GM19324 (cell line): ENCODE measurements at regions not wholly inside any gene's neighbourhood (a gene's known extent, or its start where the extent isn't known, plus 50 kb on each side); places are given as distances from the start of the nearest gene placed in this dataset.

ENCODE experiments used
- ATAC-seq: cut with Tn5 transposase; IDR thresholded peaks from one replicate; pipeline ENCODE4 v1.9.1; 2021; ENCODE audit warnings: mild to moderate bottlenecking, moderate library complexity; ENCODE audit not compliant: unreplicated experiment, low FRiP score

DNA sequence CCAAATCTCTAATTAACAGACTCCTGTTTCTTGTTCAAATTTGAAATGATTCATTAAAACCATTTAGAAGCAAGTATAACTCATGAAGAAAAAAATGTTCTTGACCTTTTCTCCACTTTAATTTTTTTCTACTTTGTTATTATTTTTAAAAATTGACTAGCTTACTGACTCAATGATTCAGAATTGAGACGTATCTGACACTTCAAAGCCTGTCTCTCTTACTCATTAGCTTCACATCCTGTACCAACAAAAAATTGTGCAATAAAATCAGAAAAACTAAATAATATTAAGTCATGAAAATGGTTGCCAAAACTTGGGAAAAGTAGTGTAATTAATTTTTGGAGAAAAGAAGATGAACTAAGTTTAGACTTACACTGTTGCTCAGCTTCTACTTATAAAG, 331.2 kb downstream of the SLC16A7 start:
- no peak for ATAC-seq

DNA sequence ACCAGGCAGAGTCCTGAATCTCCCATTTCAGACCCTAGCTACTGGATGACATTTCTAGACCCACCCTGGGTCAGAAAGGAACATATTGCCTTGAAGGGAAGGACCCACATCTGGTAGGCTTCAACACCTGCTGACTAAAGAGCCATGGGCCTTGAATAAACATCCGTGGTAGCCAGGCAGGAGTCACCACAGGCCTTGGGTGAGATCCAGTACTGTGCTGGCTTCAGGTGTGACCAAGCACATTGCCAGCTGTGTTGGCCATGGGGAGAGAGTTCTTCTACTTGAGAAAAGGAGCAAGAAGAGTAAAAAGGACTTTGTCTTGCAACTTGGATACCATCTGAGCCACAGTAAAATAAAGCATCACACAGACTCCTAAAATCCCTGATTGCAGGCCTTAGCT, 332.6 kb downstream of the SLC16A7 start:
- ATAC-seq = no peak

DNA sequence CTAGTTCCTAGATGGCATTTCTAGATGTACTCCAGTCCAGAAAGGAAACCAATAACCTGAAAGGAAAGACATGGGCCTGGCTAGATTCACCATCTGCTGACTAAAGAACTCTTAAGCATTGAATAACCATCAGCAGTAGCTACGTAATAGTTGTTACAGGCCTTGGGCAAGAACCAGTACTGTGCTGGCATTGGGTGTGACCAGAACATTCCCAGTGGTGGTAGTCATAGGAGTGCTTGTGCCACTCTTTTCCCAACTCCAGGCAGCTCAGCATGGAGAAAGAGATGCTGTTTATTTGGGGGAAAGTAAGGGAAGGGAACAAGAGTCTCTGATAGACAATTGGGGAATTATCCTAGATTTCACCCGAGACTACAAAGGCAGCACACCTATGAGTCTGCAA, 333.3 kb downstream of the SLC16A7 start:
- no peak for ATAC-seq

DNA sequence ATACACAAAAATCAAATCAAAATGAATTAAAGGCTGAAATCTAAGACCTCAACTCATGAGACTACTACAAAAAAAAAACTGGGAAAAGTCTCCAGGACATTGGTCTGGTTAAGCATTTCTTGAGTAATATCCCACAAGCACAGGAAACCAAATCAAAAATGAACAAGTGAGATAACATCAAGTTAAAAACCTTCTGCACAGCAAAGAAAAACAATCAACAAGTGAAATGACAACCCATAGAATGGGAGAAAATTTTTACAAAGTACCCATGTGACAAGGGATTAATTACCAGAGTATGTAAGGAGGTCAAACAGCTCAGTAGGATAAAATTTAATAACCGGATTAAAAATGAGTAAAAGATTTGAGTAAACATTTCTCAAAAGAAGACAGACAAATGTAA, 338.7 kb downstream of the SLC16A7 start:
- ATAC-seq = no peak

DNA sequence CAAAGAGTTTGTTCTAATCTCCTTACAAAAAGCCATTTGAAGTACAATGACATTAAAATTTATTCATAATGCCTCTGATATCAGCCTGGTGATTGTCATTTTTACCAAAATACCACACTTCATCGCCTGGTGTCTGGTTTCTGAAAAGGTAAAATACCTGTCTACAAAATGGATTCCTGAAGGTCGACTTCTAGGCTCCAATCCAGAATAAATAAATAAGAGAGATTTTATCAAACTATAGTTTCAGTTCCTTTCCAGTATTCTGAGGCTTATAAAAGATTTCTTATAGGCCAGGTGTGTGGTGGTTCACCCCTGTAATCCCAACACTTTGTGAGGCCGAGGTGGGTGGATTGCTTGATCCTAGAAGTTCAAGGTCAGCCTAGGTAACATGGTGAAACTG, 340.7 kb downstream of the SLC16A7 start:
- ATAC-seq = no peak

DNA sequence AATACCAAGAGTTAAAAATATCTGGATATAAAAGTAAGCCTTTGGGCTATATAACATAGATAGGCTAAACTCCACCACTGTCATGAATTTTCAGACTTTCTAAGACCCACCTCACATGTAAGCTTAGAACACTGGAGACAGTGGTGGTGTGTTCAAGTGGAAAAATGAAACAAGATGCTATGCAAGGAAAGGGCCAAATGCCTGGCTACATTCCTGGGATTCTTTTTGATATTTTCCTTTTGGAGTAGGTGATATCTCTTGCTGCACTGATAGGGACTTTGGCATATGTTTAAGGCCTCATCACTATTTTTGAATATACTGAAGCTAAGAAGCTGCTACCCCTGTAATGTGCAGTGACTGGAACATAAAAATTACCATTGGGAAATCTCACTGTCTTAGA, 341.3 kb downstream of the SLC16A7 start:
- no peak for ATAC-seq

GRCh38 chr12:59938190-59938962, 342.5 kb downstream of the SLC16A7 start:
- ATAC-seq = no peak

DNA sequence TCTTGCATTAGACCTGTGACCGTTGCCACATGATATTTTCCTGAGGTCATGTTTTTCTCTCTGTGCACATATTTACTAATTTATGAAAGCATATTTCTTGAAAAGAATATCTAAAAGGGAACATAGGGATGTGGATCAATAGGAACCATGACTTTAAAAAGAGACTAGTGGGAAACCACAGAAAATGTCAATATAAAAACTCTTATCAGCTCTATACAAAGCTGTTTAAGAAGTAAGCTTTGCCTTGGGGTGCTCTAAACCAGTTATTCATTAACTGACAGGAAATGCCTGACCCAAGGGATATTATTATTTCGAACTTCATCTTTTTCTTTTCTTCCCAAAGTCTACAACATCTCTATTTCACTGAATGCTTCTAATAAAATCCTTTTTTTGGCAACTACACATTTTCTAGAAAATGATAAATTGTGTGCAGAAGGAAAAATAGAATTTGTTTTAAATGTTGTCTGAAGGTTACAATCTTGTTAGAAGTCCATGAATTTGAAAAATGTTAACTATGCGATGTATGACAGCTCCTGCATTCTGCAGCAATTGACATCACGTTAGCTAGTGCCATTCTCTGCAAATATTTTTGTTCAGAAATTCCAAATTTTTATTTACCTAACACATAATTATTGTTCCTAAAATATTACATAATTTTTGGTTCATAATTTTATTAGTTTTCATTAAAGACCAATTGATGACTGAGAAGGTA, 345.0 kb downstream of the SLC16A7 start:
- ATAC-seq = no peak

- ATAC-seq = no peak
Measured at GRCh38 chr12:59941461-59941860, 345.6 kb downstream of the SLC16A7 start.

DNA sequence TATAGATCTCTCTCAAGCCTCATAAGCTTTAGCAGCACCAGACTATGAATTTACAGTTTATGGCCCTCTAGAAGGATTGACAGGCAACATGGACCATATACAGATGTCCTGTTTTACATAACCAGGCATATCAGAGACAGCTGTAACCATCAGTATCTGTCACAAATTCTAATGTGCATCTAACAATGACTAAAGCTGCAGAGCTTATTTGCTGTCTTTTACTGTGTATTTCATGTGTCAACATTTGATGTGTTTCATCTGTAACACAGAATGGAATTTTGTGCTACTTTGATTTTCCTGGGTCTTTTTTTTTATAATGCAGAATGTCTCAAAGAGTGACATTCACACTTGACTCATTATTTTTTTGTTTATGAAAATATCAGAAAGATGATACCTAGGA, 348.3 kb downstream of the SLC16A7 start:
- ATAC-seq = no peak

DNA sequence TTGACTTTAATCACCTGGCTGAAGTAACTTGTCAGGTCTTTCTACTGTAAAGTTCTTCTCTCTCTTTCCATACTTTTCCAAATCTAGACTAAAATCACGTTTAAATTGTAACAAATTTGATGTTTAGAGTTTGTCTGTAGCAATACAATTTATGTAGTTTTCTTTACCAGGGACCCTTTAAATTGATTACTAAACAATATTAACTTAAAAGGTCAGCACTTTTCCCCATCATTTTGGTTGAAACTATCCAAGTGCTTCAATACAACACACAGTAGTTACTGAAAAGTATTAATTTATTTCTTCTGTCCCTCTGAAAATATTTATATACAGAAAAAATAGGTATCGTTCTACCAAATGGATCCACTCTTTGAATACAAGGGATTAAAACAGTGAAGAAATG, 350.8 kb downstream of the SLC16A7 start:
- ATAC-seq = no peak

GRCh38 chr12:59963546-59963945, 367.7 kb downstream of the SLC16A7 start:
- ATAC-seq = no peak

DNA sequence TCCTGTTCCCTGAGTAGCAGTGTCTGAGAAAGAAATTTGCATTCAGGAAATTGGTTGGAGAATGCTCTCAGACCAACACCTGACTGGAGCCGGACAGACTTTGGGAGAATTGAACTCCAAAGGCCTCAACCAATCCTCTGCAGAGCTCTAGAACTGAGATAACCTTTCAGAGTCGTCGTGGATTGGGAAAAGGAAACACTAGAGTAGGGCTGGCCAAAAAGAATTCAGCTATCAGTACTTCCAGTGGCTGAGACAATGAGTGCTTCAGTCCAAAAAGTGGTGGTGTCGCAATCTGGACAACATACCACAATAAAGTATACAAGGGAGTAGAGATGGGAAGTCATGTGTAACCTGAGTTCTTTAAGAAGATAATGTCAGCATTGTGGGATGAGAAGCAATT, 377.1 kb downstream of the SLC16A7 start:
- ATAC-seq = no peak

DNA sequence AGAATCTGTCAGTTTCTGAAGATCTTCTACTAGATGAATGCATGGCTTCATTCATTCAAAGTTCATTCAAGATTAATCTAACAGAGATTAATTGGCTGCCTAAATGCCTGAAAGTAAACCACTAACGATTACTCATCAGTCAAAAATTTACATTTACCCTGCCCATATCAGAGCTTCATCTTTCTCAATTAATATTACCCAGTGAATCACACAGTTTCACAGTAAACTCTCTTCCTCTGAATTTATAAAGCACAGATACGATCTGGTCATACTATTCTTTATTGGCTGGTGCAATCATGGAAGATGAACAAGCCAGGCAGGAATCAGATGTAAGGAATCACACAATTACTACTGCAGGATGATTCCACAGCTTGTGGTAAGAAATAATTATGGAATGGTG, 377.7 kb downstream of the SLC16A7 start:
- ATAC-seq = no peak

GRCh38 chr12:59977779-59978178, 381.9 kb downstream of the SLC16A7 start:
- no peak for ATAC-seq

DNA sequence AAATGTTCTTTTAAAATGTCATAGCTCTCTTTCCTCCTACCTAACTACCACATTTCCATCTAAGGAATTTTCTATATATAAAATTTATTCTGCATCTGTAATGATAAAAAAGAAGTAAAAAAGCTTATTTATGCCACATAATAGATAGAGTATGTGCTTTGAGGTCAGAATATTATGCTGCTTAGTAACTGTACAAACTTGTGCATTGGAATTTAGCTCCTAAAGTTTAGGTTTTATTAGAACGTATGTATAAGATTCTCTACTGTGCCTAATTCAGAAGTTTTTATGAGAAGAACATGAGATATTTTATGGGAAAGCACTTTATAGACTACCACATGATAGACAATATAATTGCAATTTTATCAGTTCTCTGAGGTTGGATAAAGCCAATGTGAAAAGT, 384.6 kb downstream of the SLC16A7 start:
- ATAC-seq = no peak

GRCh38 chr12:59999291-59999690, 403.5 kb downstream of the SLC16A7 start:
- ATAC-seq = no peak

DNA sequence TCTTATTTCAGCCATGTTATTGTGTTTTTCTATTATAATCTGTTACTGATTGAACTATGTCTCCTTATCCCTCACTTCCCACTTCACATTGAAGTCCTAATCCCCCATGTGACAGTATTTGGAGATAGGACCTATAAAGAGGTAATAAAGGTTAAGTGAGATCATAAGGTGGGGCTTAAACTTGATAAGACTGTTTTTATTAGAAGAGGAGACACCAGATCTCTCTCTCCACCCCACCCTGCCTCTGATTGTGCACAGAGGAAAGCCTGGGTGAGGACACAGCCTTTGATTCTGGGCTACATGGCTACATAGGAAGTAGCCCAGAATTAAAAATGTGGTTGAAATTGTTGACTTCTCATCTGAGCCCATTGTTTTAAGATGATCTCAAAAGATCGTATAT, 414.7 kb downstream of the SLC16A7 start:
- no peak for ATAC-seq

DNA sequence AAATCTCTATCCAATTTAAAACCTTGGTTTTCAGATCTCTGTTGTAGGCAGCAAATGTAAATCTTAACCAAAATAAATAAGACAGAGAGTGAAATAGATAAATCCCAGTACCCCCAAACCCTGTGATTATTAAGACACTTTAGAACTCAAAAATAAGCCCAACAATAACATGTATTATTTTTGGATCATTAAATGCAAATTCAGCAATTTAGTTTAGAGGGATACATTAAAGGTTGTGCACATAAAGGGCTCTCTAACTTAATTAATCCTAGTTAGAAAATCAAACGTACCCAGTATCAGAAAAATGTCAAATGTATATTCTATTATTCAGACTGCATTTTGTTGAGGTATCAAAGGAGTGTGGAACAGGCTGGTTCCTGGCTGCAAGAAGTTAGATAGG, 416.8 kb downstream of the SLC16A7 start:
- no peak for ATAC-seq

DNA sequence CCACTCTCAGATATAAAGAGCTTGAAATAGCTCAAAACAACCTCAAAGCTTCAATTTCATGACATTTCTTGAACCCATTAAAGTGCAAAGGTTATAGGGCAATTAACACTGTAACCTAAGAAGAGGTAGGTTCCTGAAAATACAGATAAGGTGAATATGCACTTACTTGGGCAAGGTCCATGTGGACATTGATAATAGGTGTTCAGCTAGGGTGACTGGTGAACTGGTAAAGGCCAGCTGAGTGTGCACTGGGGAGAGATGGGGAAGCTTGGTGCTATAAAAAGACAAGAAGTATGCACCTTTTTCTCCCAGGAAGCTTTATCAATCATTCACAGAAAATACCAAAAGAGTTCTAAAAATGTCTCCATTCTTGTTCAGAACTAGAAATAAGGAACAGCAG, 418.6 kb downstream of the SLC16A7 start:
- no peak for ATAC-seq

DNA sequence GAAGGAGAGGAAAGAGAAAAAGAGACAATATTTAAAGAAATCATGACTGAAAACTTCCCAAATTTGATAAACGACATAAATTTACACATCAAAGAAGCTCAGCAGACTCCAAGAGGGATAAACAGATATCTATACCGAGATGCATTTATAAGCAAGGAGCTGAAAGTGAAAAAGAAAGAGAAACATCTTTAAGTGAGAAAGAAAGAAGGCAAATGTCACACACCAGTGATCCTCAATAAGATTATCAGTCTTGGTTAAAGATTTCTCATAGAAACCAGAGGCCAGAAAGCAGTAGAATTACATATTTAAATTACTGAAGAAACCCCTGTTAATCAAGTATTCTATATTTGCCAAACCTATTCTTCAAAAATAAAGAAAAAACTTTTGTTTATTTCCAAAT, 424.2 kb downstream of the SLC16A7 start:
- no peak for ATAC-seq

DNA sequence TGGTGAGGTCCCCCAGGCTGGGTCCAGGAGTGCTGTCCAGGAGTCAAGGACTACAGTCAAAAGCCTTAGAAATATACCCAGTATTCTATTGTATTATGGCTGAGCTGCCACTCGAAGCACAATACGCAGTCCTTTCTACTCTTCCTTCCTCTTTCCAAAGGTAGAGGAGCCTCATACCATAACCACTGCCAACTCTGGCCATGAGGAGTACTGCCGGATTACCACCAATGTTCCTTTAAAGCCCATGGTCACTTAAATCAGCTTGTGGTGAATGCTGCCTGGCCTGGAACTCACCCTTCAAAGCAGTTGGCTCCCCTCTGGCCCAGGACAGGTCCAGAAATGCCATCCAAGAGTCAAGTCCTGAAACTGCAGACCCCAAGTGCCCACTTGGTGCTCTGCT, 425.4 kb downstream of the SLC16A7 start:
- no peak for ATAC-seq
